Hematopoietic multipotent progenitor cell treated with erythropoietin and hydrocortisone succinate and interleukin-3 and kit ligand, for 6 days (in vitro differentiated cells): ENCODE measurements at regions not wholly inside any gene's neighbourhood (a gene's known extent, or its start where the extent isn't known, plus 50 kb on each side); places are given as distances from the start of the nearest gene placed in this dataset.
"Not testable (repeated sequence)": the region's sequence is repeated elsewhere in the genome, so short reads cannot be mapped to it uniquely, and the experiment has no call there.

Experiments
- DNase-seq: peaks from one replicate; pipeline ENCODE4 v3.0.0-alpha.2; 2015

DNA sequence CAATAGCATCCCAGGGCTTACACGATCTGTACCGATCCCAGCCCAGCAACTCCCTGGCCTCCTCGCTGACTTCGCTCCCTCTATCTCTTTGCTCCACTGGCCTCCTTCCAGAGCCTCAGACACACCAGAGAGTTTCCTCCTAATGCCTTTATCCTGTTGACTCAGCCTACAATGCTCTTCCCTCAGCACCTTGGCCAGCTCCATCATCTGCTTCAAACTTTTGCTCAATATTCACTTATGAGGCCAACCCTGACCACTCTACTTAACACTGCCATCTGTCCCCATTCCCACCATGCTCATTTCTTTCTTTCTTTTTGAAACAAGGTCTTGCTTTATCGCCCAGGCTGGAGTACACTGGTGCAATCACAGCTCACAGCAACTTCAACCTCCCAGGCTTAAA is 180.9 kb downstream of the CEP170 start:
- DNase-seq = not testable (repeated sequence)

DNA sequence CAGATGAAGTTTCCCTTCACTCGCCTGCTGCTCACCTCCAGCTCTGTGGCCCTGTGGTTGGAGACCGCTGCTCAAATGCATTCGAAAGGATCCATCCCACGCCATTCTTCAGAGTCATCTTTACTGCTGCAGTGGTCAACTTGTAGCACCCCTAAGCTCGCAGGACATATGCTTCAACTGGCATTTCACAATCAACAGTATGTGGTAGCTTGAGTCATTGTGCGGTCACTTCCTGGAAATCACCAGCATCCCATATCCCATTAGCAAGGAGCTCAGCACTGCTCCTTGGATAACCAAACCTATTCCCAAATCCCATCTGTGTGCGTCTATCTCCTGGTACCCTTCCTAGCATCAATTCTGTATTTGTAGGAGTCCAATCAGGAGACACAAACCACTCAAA is 188.0 kb downstream of the CEP170 start:
- DNase-seq = not testable (repeated sequence)

- DNase-seq = not testable (repeated sequence)
Observed at GRCh38 chr1:243061965-243062364, 193.1 kb downstream of the CEP170 start.

GRCh38 chr1:243055510-243055909 is 199.6 kb downstream of the CEP170 start:
- not testable (repeated sequence) for DNase-seq

- DNase-seq = not testable (repeated sequence)
Observed at GRCh38 chr1:243055091-243055490, 200.0 kb downstream of the CEP170 start.

DNA sequence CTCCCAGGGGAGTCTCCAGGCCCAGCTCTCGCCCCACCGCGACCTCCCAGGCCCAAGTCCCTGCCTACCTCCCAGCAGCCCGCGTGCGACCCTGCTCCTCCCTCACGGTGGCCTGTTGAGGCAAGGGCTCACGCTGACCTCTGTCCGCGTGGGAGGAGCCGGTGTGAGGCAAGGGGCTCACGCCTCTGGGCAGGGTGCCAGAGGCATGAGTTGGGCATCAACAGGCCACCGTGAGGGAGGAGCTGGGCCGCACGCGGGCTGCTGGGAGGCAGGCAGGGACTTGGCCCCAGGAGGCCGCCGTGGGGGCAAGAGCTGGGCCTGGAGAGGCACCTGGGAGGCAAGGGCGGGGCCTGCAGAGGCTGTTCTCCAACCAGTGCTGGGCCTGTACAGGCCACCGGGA is 200.4 kb downstream of the CEP170 start:
- DNase-seq = not testable (repeated sequence)

- DNase-seq = not testable (repeated sequence)
Observed at GRCh38 chr1:243053048-243053447, 202.0 kb downstream of the CEP170 start.

DNA sequence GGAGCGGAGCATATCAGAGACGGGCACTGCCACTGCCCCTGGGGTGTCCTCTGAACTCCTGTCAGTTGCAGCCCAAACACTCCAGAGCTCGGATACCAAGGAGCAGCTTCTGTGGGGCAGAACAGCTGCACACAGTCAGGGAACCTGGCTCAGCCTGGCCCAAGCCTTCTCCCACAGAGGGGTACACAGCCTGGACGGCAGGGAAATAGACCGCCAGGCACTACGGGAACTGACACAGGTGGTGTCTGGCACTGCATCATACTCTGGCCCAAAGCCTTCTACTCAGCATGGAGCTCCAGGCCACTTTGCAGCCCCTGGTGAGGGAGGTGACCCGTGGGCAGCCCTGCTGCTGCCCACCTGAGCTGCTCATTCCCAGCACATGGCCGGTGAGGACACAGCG is 204.5 kb downstream of the CEP170 start:
- DNase-seq = not testable (repeated sequence)

DNA sequence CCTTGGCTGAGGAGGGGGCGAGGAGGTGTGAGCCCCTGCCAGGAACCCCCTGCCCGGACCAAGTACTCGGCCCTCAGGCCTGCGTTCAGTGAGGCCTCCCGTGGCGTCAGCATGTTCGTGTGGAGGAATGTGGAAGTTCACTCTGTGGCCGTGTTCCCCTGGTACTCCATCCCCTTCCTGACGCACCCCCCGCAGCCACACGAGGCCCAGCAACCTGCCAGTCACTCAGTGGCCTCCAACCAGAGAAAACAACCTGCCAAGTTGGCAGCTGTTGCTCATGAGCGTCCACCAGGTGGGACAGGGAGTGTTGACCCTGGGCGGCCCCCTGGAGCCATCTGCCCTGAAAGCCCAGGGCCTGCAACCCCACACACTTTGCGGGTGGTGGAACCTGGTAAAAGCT is 205.4 kb downstream of the CEP170 start:
- not testable (repeated sequence) for DNase-seq

DNA sequence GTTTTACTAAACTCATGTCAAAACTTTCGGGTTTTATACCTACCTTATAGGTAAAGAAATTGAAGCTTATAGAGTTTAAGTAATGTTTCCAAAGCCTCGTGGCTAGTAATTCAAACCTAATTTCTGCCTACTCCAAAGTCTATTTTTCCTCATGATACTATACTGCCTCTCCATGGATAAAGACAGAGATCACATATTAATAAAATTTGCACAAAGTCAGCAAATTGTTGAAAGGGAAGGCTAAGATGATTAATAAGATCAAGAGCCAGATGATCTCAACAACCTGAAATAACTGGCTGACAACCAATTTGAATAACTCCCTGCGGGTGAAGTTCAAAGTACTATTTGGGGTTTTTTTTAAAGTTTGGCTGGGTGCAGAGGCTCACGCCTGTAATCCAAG is 233.7 kb downstream of the CEP170 start:
- not testable (repeated sequence) for DNase-seq

GRCh38 chr1:243019030-243019635 is 235.9 kb downstream of the CEP170 start:
- DNase-seq = not testable (repeated sequence)

DNA sequence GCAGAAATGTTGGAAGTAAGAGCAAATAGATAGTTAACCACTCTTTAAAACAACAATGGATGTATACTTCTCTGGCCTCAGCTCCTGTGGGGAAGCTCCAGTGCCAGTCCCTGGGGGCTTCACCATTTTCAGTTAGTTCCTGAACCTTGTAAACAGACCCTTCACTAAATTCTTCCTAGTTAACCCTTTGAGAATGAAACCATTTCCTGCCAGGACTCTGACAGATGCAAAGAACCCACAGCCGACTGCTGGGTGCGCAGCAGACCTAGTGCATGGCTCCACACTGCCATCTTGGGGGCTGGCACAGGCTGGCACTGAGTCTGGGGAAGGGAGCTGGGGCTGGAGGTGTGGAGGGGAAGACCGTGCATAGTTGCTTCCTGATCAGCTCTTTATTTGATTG is 244.4 kb downstream of the CEP170 start:
- not testable (repeated sequence) for DNase-seq

DNA sequence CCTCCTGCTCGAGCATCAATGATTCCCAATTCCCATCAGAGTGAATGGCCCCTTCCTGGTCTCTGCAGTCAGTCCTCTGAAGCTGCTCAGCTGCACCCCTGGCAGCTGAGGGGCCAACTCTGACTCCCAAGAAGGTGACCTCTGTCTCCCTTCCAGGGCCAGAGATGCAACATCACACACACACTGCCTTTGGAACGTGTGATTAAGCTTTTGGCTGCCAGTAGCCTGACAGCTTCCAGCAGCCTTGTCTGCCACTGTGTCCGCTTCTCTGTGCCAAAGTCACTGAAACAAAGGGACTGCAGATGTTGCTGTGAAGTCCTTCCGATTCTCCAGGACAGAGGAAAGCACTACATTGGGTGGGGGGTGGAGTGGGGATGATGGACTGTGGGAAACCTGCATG is 254.1 kb downstream of the CEP170 start:
- not testable (repeated sequence) for DNase-seq

GRCh38 chr1:242992776-242993175 is 262.3 kb downstream of the CEP170 start:
- DNase-seq = not testable (repeated sequence)

GRCh38 chr1:242985096-242985495 is 270.0 kb downstream of the CEP170 start:
- not testable (repeated sequence) for DNase-seq

- DNase-seq = not testable (repeated sequence)
Observed at GRCh38 chr1:242973341-242973740, 281.7 kb downstream of the CEP170 start.

GRCh38 chr1:242966892-242967291 is 288.2 kb downstream of the CEP170 start:
- no peak for DNase-seq

DNA sequence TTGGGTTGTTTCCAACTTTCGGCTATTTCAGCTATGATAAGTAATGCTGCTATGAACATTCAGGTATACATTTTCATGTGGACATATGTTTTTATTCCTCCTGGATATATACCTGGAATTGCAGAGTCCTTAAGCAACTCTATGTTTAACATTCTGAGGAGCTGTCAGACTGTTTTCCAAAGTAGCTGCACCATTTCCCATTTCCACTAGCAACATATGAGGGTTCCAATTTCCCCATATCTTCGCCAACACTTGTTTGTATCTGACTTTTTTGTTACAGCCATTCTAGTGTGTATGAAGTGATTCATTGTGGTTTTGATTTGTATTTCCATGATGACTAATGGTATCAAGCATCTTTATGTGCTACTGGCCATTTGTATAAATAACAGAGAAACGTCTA is 295.7 kb downstream of the CEP170 start:
- DNase-seq = not testable (repeated sequence)

DNA sequence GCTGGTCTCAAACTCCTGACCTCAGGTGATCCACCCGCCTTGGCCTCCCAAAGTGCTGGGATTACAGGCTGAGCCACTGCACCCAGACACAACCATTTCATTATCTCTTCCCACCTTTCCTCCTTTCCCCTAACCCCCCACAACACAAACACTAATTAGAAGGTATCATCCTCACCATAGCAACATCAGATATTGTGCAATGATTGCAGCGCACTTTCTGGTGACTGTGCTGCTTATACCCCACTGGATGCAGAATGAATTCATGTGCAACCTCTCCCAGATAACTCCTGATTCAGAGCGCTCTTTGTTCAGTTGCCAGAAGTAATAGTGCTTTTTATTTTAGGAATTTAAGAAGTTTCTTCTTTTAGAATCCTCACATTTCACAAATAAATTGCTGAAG is 300.1 kb downstream of the CEP170 start:
- not testable (repeated sequence) for DNase-seq

- no peak for DNase-seq
Observed at GRCh38 chr1:242946206-242946605, 308.9 kb downstream of the CEP170 start.

DNA sequence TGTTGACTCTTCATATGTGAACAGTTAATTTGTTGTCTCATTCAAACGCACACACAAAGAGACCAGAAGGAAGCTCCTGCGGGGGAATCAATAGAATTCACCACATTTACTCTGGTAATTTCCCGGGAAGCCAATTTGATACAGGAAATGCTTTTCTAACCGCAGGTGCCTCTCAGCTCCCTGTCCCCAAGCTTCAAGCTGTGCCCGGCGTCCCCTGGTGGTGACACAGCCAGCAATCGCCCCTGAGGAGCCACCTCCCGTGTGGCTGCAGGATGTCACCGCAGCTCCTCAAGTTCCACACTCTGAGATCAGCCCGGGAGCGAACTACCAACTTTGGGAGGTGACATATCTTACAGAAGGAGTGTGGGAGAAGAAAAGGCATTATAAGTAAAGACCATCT is 318.4 kb downstream of the CEP170 start:
- not testable (repeated sequence) for DNase-seq

DNA sequence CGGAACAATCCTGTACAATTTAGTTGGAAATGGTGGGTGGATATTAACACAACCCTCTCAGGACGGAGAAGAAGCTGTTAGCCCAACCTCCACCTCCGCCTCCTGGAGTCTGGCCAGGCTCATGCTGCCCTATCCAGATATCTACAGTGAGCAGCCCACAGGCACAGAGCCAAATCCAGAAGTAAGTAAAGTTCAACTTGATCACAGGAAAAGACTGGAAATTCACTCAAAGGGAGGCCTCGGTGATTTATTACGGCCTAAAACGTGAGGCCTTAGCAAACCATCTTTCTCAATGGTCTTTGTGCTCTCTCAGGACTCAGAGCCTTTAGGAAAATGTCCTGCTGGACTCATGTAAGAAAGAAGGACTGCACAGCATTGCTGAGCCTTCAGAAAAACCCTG is 330.4 kb downstream of the CEP170 start:
- peak; percentile 15 for DNase-seq

DNA sequence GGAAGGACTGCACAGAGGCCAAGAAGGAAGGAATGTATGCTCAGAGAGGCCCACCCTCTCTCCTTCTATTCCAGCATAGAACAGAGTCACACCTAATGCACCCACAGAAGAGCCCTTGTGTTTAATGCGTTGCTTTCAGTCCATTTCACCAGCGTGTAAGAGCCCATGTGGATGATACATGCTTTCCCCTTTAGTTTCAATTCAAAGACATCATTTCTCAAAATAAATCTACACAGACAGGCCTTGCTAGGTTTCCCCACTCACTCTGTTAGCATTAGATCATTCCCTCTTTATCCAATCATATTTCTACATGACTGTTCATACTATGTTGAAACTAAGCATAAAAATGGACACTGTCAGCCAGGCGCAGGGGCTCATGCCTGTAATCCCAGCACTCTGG is 331.5 kb downstream of the CEP170 start:
- not testable (repeated sequence) for DNase-seq

GRCh38 chr1:242914729-242915128 is 340.4 kb downstream of the CEP170 start:
- not testable (repeated sequence) for DNase-seq

DNA sequence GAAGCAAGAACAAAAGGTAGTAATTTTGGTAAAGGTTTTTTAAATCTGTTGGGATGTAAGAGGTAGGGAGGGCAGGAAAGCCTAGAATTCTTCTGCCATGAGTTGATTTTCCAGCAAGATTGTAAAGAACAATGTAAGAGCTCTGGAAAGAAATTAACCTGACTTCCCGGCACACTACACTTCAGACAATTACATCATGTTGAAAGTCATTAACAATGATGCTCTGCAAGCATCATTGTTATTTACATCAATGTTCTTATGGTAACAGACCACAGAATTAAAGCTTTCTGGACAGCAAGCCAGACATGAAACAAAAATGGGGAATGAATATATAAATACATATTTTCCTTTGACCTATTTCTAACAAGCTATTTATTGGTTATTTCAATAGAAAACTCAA is 342.2 kb downstream of the CEP170 start:
- DNase-seq = not testable (repeated sequence)
